ENCODE measurements at regions not wholly inside any gene's neighbourhood (a gene's known extent, or its start where the extent isn't known, plus 50 kb on each side); places are given as distances from the start of the nearest gene placed in this dataset.

GRCh38 chr13:22402682-22403081 lies 731.8 kb downstream of the FGF9 start:
- Histone ChIP-seq H4K20me1 (replicated peaks; ENCODE audit: control insufficient read depth, insufficient read depth, low read length) (no peaks in the 10 kb centered on the region), H3K4me3 (no peak overlapping the region), H3K27ac (ENCODE audit: extremely low read depth, low read depth, low read length) (no peak overlapping the region), H3K4me2 (ENCODE audit: insufficient read depth, low read length) (no peak overlapping the region), H3K4me1 (replicated peaks in 1 of 2; ENCODE audit: control insufficient read depth in 2 of 2, insufficient read depth in 2 of 2, low read length in 2 of 2) (no peaks in the 10 kb centered on the region), H3K79me2 (ENCODE audit: control insufficient read depth, insufficient read depth, low read length) (no peaks in the 10 kb centered on the region), H3K9me1 (ENCODE audit: control insufficient read depth, insufficient read depth, low read length) (no peaks in the 10 kb centered on the region), H3K36me3 (ENCODE audit: control insufficient read depth, insufficient read depth, low read length) (no peaks in the 10 kb centered on the region), H3K27me3 (ENCODE audit: control insufficient read depth in 2 of 2, insufficient read depth in 2 of 2, low read length in 2 of 2) (no peaks in the 10 kb centered on the region; a peak in 1 of 5 replicates), H3K9me3 (replicated peaks; ENCODE audit: control insufficient read depth, insufficient read depth, low read depth, low read length) (no peaks in the 10 kb centered on the region), H2AFZ (ENCODE audit: low read depth, low read length) (no peak overlapping the region), H3K9ac (ENCODE audit: insufficient read depth in 1 of 2, low read depth in 2 of 2, low read length in 2 of 2) (no peak overlapping the region)
- TF ChIP-seq SMAD3 (CRISPR knock-in tag; conservative IDR thresholded peaks at IDR 0.05) (no peak), SRSF1 (IDR thresholded peaks at IDR 0.05; ENCODE audit: low read depth, low read length) (no peak), ZNF212 (CRISPR knock-in tag; IDR thresholded peaks at IDR 0.05) (no peak), ZNF764 (CRISPR knock-in tag; IDR thresholded peaks at IDR 0.05; ENCODE audit: low read depth) (no peak), ZNF280A (IDR thresholded peaks at IDR 0.05; ENCODE audit: low read depth, partially characterized antibody) (no peak)
- ChIA-PET POLR2A (no interaction called here), CTCF (ENCODE audit: low intra/inter-chr PET ratio) (no interaction called here)
- in situ Hi-C loops (cut with MboI) (no loop called here), intact Hi-C loops (cut with micrococcal nuclease) (no loop called here)
- no peak for DNase-seq (ENCODE audit: extremely low read depth in 1 of 4, low spot score in 3 of 4)
- 0% methylated on average over 3 of the region's 4 CpGs for WGBS (ENCODE audit: insufficient coverage, low coverage, missing lambda C conversion rate)
- ATAC-seq = no peak
- BruUV-seq (replicated peaks) = no TSS peak
- FAIRE-seq = no peak

GRCh38 chr13:22403144-22403543 lies 732.3 kb downstream of the FGF9 start:
- Histone ChIP-seq H3K36me3 (ENCODE audit: control insufficient read depth, insufficient read depth, low read length) (no peaks in the 10 kb centered on the region), H4K20me1 (replicated peaks; ENCODE audit: control insufficient read depth, insufficient read depth, low read length) (no peaks in the 10 kb centered on the region), H3K27me3 (ENCODE audit: control insufficient read depth in 2 of 2, insufficient read depth in 2 of 2, low read length in 2 of 2) (no peaks in the 10 kb centered on the region; a peak in 1 of 5 replicates), H3K4me2 (ENCODE audit: insufficient read depth, low read length) (no peak overlapping the region), H3K9me1 (ENCODE audit: control insufficient read depth, insufficient read depth, low read length) (no peaks in the 10 kb centered on the region), H3K27ac (ENCODE audit: extremely low read depth, low read depth, low read length) (no peak overlapping the region), H2AFZ (ENCODE audit: low read depth, low read length) (no peak overlapping the region), H3K4me1 (replicated peaks in 1 of 2; ENCODE audit: control insufficient read depth in 2 of 2, insufficient read depth in 2 of 2, low read length in 2 of 2) (no peaks in the 10 kb centered on the region), H3K4me3 (no peak overlapping the region), H3K9me3 (replicated peaks; ENCODE audit: control insufficient read depth, insufficient read depth, low read depth, low read length) (no peaks in the 10 kb centered on the region), H3K9ac (ENCODE audit: insufficient read depth in 1 of 2, low read depth in 2 of 2, low read length in 2 of 2) (no peak overlapping the region), H3K79me2 (ENCODE audit: control insufficient read depth, insufficient read depth, low read length) (no peaks in the 10 kb centered on the region)
- 0% methylated on average over 5 of the region's 6 CpGs for WGBS (ENCODE audit: insufficient coverage, low coverage, missing lambda C conversion rate)
- DNase-seq (ENCODE audit: extremely low read depth in 1 of 4, low spot score in 3 of 4) (no peak), FAIRE-seq (no peak), ATAC-seq (no peak)
- ChIA-PET POLR2A (no interaction called here), CTCF (ENCODE audit: low intra/inter-chr PET ratio) (no interaction called here)
- no TSS peak for BruUV-seq (replicated peaks)
- intact Hi-C loops (cut with micrococcal nuclease) (no loop called here), in situ Hi-C loops (cut with MboI) (no loop called here)
- TF ChIP-seq ZC3H4 (CRISPR knock-in tag; IDR thresholded peaks at IDR 0.05; ENCODE audit: borderline replicate concordance) (no peak), ZNF12 (CRISPR knock-in tag; IDR thresholded peaks at IDR 0.05) (no peak), TAF15 (IDR thresholded peaks at IDR 0.05; ENCODE audit: low read depth, low read length) (no peak), PPARD (CRISPR knock-in tag; IDR thresholded peaks at IDR 0.05) (no peak), MAX (CRISPR knock-in tag; IDR thresholded peaks at IDR 0.05) (no peak), HMGXB4 (CRISPR knock-in tag; IDR thresholded peaks at IDR 0.05) (no peak), OTX1 (CRISPR knock-in tag; IDR thresholded peaks at IDR 0.05) (no peak)
- TF ChIP-seq, protein P1, sequence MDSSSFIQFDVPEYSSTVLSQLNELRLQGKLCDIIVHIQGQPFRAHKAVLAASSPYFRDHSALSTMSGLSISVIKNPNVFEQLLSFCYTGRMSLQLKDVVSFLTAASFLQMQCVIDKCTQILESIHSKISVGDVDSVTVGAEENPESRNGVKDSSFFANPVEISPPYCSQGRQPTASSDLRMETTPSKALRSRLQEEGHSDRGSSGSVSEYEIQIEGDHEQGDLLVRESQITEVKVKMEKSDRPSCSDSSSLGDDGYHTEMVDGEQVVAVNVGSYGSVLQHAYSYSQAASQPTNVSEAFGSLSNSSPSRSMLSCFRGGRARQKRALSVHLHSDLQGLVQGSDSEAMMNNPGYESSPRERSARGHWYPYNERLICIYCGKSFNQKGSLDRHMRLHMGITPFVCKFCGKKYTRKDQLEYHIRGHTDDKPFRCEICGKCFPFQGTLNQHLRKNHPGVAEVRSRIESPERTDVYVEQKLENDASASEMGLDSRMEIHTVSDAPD (CRISPR knock-in tag; IDR thresholded peaks at IDR 0.05) = no peak
